NCI-H2227 (cell line): ENCODE measurements at regions not wholly inside any gene's neighbourhood (a gene's known extent, or its start where the extent isn't known, plus 50 kb on each side); places are given as distances from the start of the nearest gene placed in this dataset.

ENCODE experiments used
- DNase-seq: peaks from one replicate; lab custom pipeline; 2025; ENCODE audit not compliant: unreplicated experiment; lab: John Stamatoyannopoulos, UW

- DNase-seq, result no peak
Measured at GRCh38 chr4:96519291-96519690, 679.4 kb downstream of the PDHA2 start.

- no peak for DNase-seq
Measured at GRCh38 chr4:96521046-96521536, 681.2 kb downstream of the PDHA2 start.

- no peak for DNase-seq
Measured at GRCh38 chr4:96523611-96524010, 683.7 kb downstream of the PDHA2 start.

GRCh38 chr4:96524311-96524875 is 684.5 kb downstream of the PDHA2 start:
- no peak for DNase-seq

- DNase-seq, result no peak
Measured at GRCh38 chr4:96525898-96526297, 686.0 kb downstream of the PDHA2 start.

GRCh38 chr4:96526625-96527024 is 686.7 kb downstream of the PDHA2 start:
- DNase-seq, result no peak

- DNase-seq, result no peak
Measured at GRCh38 chr4:96531836-96532235, 691.9 kb downstream of the PDHA2 start.

GRCh38 chr4:96543346-96543745 is 703.5 kb downstream of the PDHA2 start:
- DNase-seq, result no peak

- no peak for DNase-seq
Measured at GRCh38 chr4:96558466-96558865, 718.6 kb downstream of the PDHA2 start.

- DNase-seq, result no peak
Measured at GRCh38 chr4:96566755-96567154, 726.9 kb downstream of the PDHA2 start.

- DNase-seq, result no peak
Measured at GRCh38 chr4:96585304-96585703, 745.4 kb downstream of the PDHA2 start.

GRCh38 chr4:96593422-96593821 is 753.5 kb downstream of the PDHA2 start:
- no peak for DNase-seq

- DNase-seq, result no peak
Measured at GRCh38 chr4:96598465-96598864, 758.6 kb downstream of the PDHA2 start.

- DNase-seq, result no peak
Measured at GRCh38 chr4:96599752-96600151, 759.9 kb downstream of the PDHA2 start.

GRCh38 chr4:96602661-96603060 is 762.8 kb downstream of the PDHA2 start:
- DNase-seq, result no peak

- no peak for DNase-seq
Measured at GRCh38 chr4:96603641-96604040, 763.7 kb downstream of the PDHA2 start.

- DNase-seq, result no peak
Measured at GRCh38 chr4:96606451-96606850, 766.6 kb downstream of the PDHA2 start.

- no peak for DNase-seq
Measured at GRCh38 chr4:96626023-96626422, 786.1 kb downstream of the PDHA2 start.

- DNase-seq, result no peak
Measured at GRCh38 chr4:96630839-96631238, 790.9 kb downstream of the PDHA2 start.

GRCh38 chr4:96637971-96638412 is 798.1 kb downstream of the PDHA2 start:
- DNase-seq, result no peak

- DNase-seq, result no peak
Measured at GRCh38 chr4:96639932-96640331, 800.0 kb downstream of the PDHA2 start.

- DNase-seq, result no peak
Measured at GRCh38 chr4:96642490-96642889, 802.6 kb downstream of the PDHA2 start.

- no peak for DNase-seq
Measured at GRCh38 chr4:96646146-96646545, 806.3 kb downstream of the PDHA2 start.
